Ishikawa (cell line): ENCODE measurements at regions not wholly inside any gene's neighbourhood (a gene's known extent, or its start where the extent isn't known, plus 50 kb on each side); places are given as distances from the start of the nearest gene placed in this dataset.

Experiments
- EGR1 ChIP-seq: IDR thresholded peaks from 2 replicates; pipeline ENCODE4 v1.6.1; 2012
- EP300 ChIP-seq: IDR thresholded peaks from 2 replicates; pipeline ENCODE4 v1.6.1; 2012; ENCODE audit warnings: borderline replicate concordance
- FOXM1 ChIP-seq: IDR thresholded peaks from 2 replicates; pipeline ENCODE4 v1.6.1; 2012; ENCODE audit warnings: low read depth, borderline replicate concordance
- MAX ChIP-seq: IDR thresholded peaks from 2 replicates; pipeline ENCODE4 v1.6.1; 2012
- NFIC ChIP-seq: IDR thresholded peaks from 2 replicates; pipeline ENCODE4 v1.6.1; 2012
- REST ChIP-seq: IDR thresholded peaks from 2 replicates; pipeline ENCODE4 v1.6.1; 2012; ENCODE audit warnings: low read depth, mild to moderate bottlenecking
- TAF1 ChIP-seq: IDR thresholded peaks from 2 replicates; pipeline ENCODE4 v1.6.1; 2012; ENCODE audit warnings: low read depth, mild to moderate bottlenecking
- TCF12 ChIP-seq: IDR thresholded peaks from 2 replicates; pipeline ENCODE4 v1.6.1; 2012; ENCODE audit warnings: low read depth
- USF1 ChIP-seq: IDR thresholded peaks from 2 replicates; pipeline ENCODE4 v1.6.1; 2012
- YY1 ChIP-seq: IDR thresholded peaks from 2 replicates; pipeline ENCODE4 v1.6.1; 2012; ENCODE audit warnings: low read depth

- TF ChIP-seq USF1, result no peak
- no peak for TF ChIP-seq FOXM1
- TF ChIP-seq TAF1, result no peak
- no peak for TF ChIP-seq EGR1
- TF ChIP-seq MAX, result no peak
- TF ChIP-seq NFIC, result no peak
- TF ChIP-seq YY1, result no peak
- no peak for TF ChIP-seq REST
- TF ChIP-seq EP300, result no peak
- TF ChIP-seq TCF12, result no peak
Measured at GRCh38 chr2:57368190-57368589, 678.4 kb upstream of the VRK2 start.
